HG02870 (cell line): ENCODE measurements at regions not wholly inside any gene's neighbourhood (a gene's known extent, or its start where the extent isn't known, plus 50 kb on each side); places are given as distances from the start of the nearest gene placed in this dataset.

ENCODE experiments used
- ATAC-seq: cut with Tn5 transposase; IDR thresholded peaks from one replicate; pipeline ENCODE4 v1.9.1; 2021; ENCODE audit warnings: mild to moderate bottlenecking, moderate library complexity; ENCODE audit not compliant: unreplicated experiment

DNA sequence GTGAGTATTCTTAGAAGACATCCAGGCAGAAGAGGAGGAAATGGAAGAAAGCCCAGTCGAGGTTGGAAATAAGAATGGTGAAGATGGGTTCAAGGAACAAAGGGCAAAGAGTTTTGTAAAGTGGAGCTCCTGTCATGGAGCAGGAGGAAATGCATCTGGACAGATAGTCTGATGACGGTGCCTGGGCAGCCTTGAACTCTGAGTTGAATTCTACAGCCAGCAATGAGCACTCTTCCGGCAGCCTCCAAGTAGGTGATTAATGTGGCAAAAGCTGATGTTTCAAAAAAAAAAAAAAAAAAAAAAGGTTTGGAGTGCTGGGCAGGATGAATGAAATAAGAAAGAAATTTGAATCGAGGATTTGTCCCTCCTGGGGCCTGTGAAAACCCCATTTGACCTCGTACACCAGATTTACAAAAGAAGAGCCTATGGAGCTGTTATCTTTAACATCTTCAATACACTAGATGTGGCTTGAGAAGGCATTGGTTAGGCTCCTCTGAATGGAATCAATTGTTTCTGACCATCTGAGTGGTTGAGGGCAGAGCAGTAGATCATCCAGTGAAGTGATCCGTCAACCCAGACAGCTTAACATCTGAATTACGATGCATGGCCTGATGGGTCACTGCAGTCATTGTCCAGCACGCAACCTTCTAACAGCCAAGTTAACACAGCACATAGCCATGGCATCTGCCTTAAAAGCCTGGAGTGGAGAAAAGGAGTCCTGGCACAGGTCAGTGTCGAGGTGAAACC is 449.7 kb downstream of the TXNL1 start:
- ATAC-seq: no peak

DNA sequence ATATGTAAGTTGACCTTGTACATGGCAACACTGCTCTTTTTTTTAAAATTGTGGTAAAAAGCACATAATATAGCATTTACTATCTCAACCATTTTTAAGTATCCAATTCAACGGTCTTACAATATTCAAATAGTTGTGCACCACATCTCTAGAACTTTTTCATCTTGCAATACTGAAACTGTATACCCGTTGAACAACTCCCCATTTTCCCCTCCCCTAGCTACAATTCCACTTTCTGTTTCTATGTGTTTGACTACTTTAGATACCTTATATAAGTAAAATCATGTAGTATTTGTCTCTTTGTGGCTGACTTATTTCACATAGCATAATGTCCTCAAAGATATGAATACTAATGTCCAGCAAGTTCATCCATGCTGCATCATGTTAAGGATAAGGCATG is 452.1 kb downstream of the TXNL1 start:
- ATAC-seq: no peak

DNA sequence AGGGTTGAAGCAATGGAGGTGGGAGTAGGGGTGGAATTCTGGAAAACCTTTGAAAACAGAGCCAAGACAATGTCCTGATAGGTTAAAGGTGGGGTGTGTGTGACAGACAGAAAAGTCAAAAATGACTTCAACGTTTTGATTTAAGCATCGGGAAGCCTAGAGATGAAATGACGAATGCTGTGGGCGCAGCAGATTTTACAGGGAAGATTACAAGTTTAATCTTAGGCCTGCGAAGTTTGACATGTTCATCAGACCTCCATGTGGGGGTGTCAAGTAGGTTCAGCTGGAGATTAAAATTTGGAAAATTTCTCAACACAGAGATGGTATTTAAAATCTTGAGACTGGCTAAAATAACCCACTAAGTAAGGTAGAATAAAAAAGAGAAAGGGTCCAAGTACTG is 453.3 kb downstream of the TXNL1 start:
- no peak for ATAC-seq

DNA sequence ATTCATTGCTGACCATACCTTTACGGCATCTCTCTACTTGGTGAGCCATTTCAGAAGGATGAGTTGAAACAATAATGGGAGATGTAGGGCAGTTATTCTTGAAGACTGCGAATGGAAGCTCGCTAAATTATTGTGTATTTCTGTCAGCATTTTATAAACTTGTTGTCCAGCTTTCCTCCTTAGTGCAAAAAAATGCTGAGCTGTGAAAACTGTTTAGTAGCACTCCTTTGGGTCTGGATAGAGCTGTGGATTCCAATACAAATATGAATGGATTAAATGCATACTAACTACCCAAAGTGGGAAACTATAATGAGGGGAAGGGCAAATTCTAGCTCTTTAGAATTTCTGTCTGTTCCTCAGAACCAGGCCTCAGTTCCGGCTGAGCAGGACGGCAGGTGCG is 461.6 kb downstream of the TXNL1 start:
- no peak for ATAC-seq

DNA sequence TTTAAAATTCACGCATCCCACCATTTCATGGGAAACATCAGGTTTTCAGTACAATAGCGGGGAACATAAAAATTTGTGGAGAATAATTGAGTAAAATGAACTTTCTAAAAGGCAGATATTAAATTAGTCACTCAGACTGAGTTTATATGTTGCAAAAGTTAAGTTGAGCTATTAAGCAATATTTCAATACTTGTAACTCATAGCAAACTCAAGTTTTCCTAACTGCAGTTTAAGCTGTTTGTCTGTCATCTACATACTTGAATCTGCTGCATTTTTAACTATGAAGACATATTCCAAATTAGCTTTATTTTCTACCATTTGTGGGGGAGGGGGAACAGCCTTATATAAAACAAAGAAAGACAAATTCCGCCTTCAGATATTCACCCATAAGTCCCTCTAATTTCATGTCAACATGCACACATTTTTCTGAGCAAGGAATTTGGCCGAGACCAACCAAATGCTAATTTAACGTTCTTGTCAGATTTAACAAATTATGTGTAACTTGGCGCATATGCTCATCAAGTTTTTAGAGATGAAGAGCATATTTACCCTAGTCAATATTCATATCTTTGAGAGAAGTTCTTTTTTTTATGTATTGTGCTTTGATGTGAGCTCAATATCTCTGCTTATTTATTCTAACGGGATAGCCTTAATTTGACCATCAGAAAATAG is 462.9 kb downstream of the TXNL1 start:
- ATAC-seq: no peak

DNA sequence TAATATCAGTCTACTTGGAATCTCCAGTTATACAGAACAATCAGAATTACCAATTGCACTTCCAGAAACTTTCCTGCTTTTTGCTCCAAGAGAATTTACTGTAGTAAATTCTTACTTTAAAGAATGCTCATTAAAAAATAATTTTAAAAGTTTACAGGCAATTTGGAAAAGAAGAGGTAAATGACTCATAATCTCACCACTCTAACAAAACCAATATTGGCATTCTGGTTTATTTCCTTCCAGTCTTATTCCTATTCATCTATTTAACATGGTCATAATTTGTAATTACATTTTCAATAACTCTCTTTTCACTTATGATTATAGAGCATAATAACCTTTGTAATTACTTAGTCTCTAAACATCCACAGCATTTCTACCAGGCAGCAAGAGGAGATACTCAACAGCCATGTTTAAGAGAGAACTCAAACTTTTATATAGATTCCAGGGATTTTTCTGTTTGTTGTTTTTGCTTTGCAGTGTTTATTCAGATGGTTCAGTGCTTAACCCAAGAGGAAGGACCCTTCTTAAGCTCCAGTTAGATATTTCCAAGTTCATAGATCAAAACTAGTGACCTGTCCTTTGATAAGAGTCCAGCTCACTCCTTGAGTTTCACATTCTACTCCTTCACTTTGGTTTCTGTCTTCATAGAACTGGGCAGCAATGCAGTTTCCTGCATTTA is 464.7 kb downstream of the TXNL1 start:
- no peak for ATAC-seq

DNA sequence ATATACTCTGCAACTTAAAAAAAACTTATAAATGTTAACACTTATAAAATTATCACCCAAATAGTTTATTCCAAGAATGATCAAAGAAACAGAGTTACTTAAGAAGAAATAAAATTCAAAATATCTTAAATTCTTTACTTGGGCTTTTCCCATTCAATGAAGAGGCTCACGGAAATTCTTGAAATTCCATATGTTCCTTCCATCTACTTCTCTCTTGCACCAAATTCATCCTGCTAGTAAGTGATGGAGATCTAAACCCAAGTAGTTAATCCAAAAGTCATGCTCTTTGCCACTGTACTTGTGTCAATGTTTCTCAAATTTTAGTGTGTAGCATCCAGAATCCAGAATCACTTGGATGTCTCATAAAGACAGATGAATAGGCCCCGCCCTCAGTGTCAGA is 465.9 kb downstream of the TXNL1 start:
- ATAC-seq: no peak

DNA sequence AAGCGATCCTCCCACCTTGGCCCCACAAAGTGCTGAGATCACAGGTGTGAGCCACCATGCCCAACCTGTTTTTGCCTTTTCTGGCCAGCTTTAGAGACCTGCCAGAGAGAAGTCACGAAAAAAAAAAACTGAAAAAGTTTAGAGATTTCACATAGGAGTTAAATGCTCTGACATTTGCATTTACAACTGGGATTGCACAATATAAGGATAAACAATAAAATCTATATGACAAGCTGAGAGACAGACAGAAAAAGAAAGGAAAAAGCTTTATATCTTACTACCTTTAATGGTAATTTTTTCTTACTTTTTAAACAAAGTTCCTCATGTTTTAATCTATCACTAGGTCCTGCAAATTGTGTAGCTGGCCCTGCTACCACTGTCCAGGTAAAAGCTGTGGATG is 466.5 kb downstream of the TXNL1 start:
- no peak for ATAC-seq

DNA sequence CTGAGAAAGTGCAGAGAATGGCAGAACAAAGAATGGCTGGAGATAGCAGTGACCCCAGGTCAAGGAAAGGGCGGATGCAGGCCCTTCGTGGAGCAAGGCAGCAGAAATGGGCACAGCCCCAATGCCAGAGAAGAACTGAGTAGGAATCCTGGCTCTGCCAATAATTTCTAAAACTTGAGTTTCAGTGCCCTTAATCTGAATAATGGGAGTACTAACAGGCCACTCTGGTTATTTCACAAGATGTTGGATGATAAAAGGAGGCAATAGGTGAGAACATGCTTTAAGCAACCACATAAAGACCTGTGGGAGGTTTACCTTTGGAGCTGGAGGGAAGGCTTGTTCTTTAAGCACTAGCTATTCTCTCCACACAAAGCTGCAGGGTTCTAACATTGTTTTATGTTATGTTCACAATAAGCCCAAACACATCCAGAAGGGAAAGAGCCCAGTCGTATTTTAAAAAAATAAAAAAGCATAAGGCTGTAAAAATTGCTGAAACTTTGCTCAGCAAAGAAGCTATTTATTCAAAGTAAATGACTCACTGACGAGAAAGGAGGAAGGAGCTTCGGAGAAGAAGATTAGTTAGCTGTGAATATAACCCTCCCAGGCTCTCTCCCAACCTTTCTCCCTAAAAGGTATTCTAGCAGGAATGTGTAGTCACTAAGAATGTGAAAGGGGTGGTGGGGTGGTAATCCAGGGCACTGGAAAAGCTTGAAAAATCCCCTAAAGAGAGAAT is 470.2 kb downstream of the TXNL1 start:
- ATAC-seq: no peak

DNA sequence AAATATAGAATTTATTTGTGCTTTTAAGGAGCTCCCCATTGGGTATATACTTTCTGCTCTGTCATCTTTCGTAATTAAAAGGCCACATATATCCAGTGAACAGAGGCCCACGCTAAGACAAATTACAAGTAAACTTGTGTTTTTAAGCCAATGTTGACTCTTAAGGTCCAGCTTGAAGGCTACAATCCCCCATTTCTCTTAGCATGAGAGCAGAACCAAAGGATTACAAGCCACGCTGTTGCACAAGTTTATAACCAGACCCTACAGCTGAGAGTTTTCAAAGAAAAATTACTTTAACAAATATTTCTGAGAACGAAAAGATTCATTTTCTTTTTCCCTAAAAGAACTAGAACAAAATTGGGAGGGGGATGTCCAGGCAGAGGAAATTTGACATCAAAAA is 471.0 kb downstream of the TXNL1 start:
- no peak for ATAC-seq

DNA sequence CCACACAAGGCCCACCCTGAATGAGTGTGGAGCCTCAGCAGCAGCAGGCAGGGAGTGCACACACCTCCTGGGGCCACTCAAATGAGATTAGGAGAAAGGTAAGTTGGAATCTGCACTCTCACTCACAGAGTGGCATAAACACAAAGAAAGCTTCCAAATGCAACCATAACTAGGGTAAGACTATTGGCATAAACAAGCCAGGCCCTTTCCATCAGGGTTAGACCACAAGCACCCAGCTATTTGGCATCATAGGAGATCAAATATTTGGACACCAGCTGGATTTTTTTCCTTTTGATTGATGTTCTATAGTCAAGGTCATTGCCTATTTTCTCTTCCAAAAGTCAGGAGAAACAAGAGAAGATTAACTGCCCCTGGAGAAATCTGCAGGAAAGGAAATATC is 471.5 kb downstream of the TXNL1 start:
- no peak for ATAC-seq

DNA sequence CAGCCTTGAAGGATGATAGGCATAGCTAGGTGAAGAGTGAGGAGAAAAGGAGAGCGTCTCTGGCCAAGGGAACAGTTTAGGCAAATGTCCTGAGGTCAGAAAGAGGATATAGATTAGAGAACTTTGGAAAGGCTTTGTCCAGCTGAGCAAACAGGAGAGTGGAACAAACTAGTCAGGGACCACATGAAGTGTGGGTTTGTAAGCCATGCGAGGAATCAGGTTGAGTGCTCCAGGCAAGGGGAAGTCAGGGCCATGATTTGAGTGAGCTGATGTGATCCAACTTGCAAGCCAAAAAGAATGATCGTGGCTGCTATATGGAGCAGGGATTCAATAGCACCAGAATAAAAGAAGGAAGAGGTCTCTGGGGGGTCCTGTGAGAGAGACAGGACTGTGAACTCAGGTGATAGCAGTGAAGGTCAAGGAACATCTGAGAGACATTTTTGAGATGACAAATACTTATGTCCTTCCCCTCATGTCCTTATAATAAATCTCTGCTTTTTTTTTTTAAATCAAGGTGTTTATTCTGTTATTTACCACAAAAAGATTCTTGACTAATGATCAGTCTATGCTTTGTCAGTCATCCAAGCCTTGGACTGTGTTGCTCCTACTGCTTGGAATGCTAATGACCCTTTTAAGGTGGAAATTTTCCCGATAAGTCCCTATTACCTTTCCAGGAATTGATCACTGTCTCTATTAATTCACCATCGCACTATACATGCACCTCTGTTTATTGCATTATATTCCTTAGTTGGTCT is 472.6 kb downstream of the TXNL1 start:
- no peak for ATAC-seq

DNA sequence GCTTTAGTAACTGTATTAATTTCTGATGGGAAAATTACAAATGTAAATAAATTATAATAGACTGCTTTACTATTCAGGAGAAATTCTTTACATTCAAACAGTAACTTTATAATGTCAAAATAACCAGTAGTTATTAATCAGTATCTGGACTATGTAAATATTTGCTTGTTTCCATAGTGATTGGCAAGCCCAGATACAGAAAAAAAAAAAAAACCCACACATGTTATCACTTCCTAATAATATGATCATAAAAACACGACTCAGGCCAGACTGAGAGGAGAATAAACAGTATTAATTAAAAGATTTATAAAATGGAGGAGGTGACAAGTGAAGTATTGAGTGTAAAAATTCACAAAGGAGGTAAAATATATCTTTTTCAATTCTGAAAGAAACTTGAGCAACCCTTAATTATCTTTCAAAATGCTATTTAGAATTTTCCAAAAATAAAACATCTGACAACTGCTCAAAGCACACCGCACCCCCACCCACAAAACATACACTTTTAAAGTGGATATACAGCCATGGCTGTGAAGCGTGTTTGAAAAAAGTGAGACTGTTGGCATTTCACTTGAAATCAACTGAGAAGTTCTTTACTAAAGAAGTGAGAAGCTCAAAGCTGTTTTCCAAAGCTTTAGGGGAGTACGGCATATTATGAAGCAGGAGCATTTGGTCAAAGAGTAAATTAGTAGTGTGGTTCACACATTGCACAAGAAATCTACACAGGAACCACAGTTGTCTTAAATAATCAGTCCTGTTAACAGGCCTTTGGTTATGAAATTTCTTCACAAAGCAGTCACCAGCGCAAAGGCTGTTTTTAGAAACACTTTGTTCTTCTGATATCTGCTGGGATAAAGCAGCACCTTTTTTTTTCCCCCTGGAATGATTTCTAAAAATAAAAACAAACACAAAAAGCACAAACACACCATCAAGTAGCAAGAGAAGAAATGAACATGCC is 475.8 kb downstream of the TXNL1 start:
- no peak for ATAC-seq

DNA sequence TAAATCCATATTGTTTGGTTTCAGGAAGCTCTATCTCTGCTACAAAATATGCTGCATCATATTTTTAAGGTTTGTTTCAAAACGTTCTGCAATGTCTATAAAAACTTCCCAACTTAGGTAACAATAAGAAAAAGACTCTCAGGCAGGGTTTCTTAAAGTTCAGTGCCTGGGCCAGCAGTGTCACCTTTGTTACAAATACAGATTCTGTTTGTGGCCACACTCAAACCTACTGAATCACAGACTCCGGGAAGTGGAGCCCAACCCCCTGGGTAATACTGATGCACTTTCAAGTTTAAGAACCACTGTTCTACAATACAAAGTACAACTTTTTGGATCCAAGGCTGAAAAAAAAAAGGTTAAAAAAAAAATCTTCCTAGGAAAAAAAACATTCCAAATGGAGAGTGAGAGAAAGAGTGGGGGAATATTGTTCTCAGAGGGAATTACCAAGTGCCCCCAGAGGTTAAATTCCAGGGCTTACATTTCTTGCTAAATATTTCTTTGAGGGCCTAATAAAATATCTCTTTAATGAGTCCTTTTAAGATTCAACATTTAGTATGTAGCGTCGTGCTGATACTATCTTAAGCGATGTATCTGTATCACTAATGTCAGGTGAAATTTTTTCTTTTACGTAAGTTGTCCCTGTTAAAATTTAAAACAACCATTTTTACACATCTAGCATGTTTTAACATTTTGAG is 476.7 kb downstream of the TXNL1 start:
- no peak for ATAC-seq

DNA sequence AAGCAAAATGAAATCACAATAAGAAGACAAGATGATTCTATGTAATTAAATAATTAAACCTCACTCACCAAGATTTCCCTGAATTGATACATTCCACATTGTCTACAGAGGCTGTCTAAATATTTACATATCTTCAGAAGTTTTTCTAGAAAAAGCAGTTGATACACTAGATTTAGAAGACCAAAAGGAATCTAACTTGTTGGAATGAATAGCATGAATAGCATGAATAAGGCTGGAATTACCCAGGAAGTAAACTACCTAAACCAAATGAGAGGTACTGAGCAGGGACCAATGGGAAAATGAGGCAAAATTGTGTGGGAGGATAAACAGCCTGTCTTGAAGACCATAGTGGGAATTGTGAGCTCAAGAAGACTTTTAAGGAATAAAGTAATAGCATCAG is 479.7 kb downstream of the TXNL1 start:
- no peak for ATAC-seq

DNA sequence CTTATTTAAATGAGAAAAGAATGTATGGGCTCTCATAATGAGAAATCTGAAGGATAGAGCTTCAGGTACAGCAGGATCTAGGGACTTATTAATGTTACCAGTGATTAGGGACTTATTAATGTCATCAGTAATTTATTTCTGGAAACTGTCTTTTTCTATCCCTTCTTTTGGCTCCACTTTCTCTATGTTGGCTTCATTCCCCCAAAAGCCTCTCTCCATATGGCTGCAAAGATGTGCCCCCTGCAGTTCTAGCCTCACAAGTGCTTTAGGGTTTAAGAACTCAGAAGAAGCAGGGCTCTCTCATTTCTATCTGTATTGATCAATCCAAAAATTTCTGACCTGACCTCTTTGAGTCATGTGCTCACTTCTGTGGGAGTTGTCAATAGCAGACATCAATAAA is 480.9 kb downstream of the TXNL1 start:
- ATAC-seq: no peak

DNA sequence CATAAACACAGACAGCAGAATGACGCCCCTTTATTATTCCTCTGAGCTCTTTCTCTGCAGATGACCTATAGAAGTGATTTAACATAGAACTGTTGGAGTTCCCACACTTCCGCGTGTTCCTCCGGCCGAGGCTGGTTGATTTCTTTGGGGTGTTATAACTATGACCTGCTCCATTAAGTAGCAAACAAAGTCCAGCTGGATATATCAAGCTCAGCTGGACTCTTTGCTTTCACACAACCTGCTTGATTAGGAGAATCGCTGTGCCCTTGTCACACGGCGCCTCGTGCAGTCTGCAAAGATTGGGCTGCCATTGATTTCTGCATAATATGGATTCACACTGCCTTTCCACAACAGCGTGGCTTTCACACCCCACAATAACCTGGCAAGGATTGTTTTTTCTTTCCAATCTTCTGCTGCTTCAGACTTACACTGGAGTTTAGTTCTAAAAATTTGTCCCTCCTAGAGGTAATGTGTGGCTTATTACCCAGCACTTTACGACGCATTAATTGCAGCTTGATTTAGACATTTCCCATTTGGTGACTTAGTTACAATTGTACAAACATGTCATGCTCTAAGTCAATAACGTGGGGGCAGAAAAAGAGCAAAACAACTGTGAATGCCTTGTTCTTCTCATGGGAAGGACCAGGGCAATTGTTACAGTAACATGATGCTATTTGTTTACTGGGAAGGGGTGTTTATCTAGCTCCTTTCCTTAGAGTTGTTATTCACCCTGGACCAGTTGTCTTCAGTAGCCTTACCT is 485.7 kb downstream of the TXNL1 start:
- ATAC-seq: no peak

DNA sequence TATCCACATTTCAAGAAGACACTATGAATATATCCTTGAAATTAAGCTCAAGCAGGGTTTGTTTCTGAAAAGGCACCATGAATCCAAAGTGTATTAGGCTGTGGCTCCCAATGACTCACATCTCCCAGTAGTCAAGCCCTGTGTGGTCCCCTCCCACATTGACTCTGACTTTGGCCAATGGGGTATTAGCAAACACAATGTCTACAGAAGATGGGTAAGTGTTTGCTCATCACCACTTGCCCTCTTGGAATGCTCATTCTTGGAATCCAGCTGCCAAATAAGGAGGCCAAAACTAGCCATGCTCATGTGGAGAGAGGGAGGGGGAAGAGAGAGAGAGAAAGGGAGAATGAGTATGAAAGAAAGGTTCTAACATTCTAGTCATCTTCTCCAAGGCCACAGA is 490.0 kb downstream of the TXNL1 start:
- no peak for ATAC-seq
